GM12878 (cell line): ENCODE measurements at regions not wholly inside any gene's neighbourhood (a gene's known extent, or its start where the extent isn't known, plus 50 kb on each side); places are given as distances from the start of the nearest gene placed in this dataset.
A peak's percentile ranks its signal among the peaks of the same experiment; 100 is the strongest.

Experiments
- ATAC-seq: fragments of 200-7000 bp; cut with Tn5 transposase; 3 replicates; pipeline ENCODE4 v1.9.1; 2020; ENCODE audit warnings: mild to moderate bottlenecking, moderate library complexity
- BruUV-seq: library from RNA; stranded (reverse); fragments of 400-500 nt; replicated peaks from 2 replicates; lab custom pipeline; 2021; lab: Mats Ljungman, UMichigan
- CTCF ChIA-PET: fragments of 300-600 bp; sonication (Branson Sonifier 250); formaldehyde crosslinking; extraction: SDS; loops from one replicate; lab custom pipeline; 2021; ENCODE audit warnings: inconsistent platforms; lab: Yijun Ruan, JAX
- POLR2A ChIA-PET: fragments of 350-600 bp; formaldehyde crosslinking; extraction: SDS; loops from one replicate; lab custom pipeline; 2021; ENCODE audit warnings: inconsistent platforms; lab: Charles Lee
- RAD21 ChIA-PET: fragments of 300-600 bp; sonication (Branson Sonifier 250); formaldehyde crosslinking; loops from one replicate; lab custom pipeline; 2023; ENCODE audit warnings: antibody characterized with exemption; ENCODE audit not compliant: unreplicated experiment; lab: Charles Lee
- SMC1A ChIA-PET: fragments of 300-600 bp; sonication (Branson Sonifier 250); formaldehyde crosslinking; loops from one replicate; lab custom pipeline; 2023; ENCODE audit not compliant: unreplicated experiment, uncharacterized antibody; lab: Charles Lee
- DNase-seq: peaks from one replicate; pipeline ENCODE4 v3.0.0-alpha.2; 2011; ENCODE audit warnings: low read depth, low spot score
- FAIRE-seq: peaks from 3 replicates; lab custom pipeline; 2011; peaks lifted over from hg19 to GRCh38; lab: Jason Lieb, UNC
- H2AFZ ChIP-seq: 2 replicates; pipeline ENCODE4 v1.6.0; 2011; ENCODE audit warnings: low read depth, low read length, control low read depth; ENCODE audit not compliant: control insufficient read depth
- H3K27ac ChIP-seq: 2 replicates; pipeline ENCODE4 v1.5.1; 2011; ENCODE audit warnings: control low read depth; ENCODE audit not compliant: control insufficient read depth, insufficient read depth
- H3K27me3 ChIP-seq, 2 experiments: replicated peaks in 1 of 2; 2 replicates each; pipeline versions ENCODE4 v1.6.0 to v1.6.1; 2011; ENCODE audit warnings: low read length in 1 of 2; ENCODE audit not compliant: control insufficient read depth in 2 of 2, insufficient read depth in 2 of 2
- H3K36me3 ChIP-seq, 2 experiments: 2 replicates each; pipeline ENCODE4 v1.5.1; 2011; ENCODE audit warnings: low read length in 1 of 2; ENCODE audit not compliant: control insufficient read depth in 2 of 2, insufficient read depth in 2 of 2
- H3K4me1 ChIP-seq: 2 replicates; pipeline ENCODE4 v1.6.1; 2011; ENCODE audit warnings: mild to moderate bottlenecking, low read length, moderate library complexity, mixed read lengths; ENCODE audit not compliant: control insufficient read depth, insufficient read depth
- H3K4me2 ChIP-seq: 2 replicates; pipeline ENCODE4 v1.6.0; 2011; ENCODE audit warnings: control low read depth; ENCODE audit not compliant: control insufficient read depth, insufficient read depth
- H3K4me3 ChIP-seq: fragments of 200-600 bp; sonication (generic); 2 replicates; pipeline ENCODE4 v1.5.1; 2016
- H3K79me2 ChIP-seq: 2 replicates; pipeline ENCODE4 v1.6.0; 2011; ENCODE audit warnings: low read length; ENCODE audit not compliant: control insufficient read depth, insufficient read depth
- H3K9ac ChIP-seq: 2 replicates; pipeline ENCODE4 v1.8.0; 2011; ENCODE audit warnings: low read length, control low read depth, mixed read lengths; ENCODE audit not compliant: control insufficient read depth, insufficient read depth
- H3K9me3 ChIP-seq: replicated peaks from 3 replicates; pipeline ENCODE4 v1.5.1; 2011; ENCODE audit warnings: mild to moderate bottlenecking, low read length; ENCODE audit not compliant: control insufficient read depth, insufficient read depth
- H4K20me1 ChIP-seq: 2 replicates; pipeline ENCODE4 v1.6.0; 2011; ENCODE audit not compliant: control insufficient read depth, insufficient read depth
- BACH1 ChIP-seq: fragments of 450-650 bp; IDR thresholded peaks from 2 replicates; pipeline ENCODE4 v1.6.1; 2017; ENCODE audit warnings: mild to moderate bottlenecking, borderline replicate concordance
- CBX3 ChIP-seq: fragments of 200-600 bp; sonication (generic); IDR thresholded peaks from 2 replicates; pipeline ENCODE4 v1.6.1; 2016; ENCODE audit warnings: low read depth, borderline replicate concordance
- EZH2 ChIP-seq: IDR thresholded peaks from 2 replicates; pipeline ENCODE4 v1.6.1; 2012; ENCODE audit warnings: low read depth, mild to moderate bottlenecking, control low read depth, inconsistent platforms, low read length, borderline replicate concordance; ENCODE audit not compliant: control insufficient read depth
- FOXM1 ChIP-seq: IDR thresholded peaks from 2 replicates; pipeline ENCODE4 v1.6.1; 2012; ENCODE audit warnings: low read depth, mild to moderate bottlenecking, inconsistent platforms, low read length, moderate library complexity
- NRF1 ChIP-seq: conservative IDR thresholded peaks from 2 replicates; pipeline ENCODE4 v1.6.1; 2011; ENCODE audit warnings: mild to moderate bottlenecking, low read depth, low read length, improper control_type of control experiment
- PAX5 ChIP-seq: IDR thresholded peaks from 2 replicates; pipeline ENCODE4 v1.6.1; 2011; ENCODE audit warnings: low read depth, low read length, borderline replicate concordance
- PML ChIP-seq: IDR thresholded peaks from 2 replicates; pipeline ENCODE4 v1.6.1; 2012; ENCODE audit warnings: low read length, inconsistent platforms
- RAD21 ChIP-seq: IDR thresholded peaks from 2 replicates; pipeline ENCODE4 v1.6.1; 2011; ENCODE audit warnings: mild to moderate bottlenecking, low read depth, low read length, moderate library complexity; ENCODE audit not compliant: insufficient read depth
- SMC3 ChIP-seq: IDR thresholded peaks from 2 replicates; pipeline ENCODE4 v1.6.1; 2011; ENCODE audit warnings: low read length, improper control_type of control experiment, borderline replicate concordance
- YBX1 ChIP-seq: fragments of 450-650 bp; IDR thresholded peaks from 2 replicates; pipeline ENCODE4 v1.6.1; 2016; ENCODE audit warnings: antibody characterized with exemption
- WGBS: methylation state at CpG from one replicate; pipeline ENCODE4 v1.1.6; 2016; ENCODE audit warnings: low lambda C conversion rate; ENCODE audit not compliant: insufficient replicate concordance, insufficient coverage; ENCODE audit errors: missing lambda C conversion rate; 5-methylcytosine and 5-hydroxymethylcytosine counted together
- in situ Hi-C: fragments of 300-500 bp; cut with MboI; formaldehyde crosslinking; loops from 9 replicates; pipeline ENCODE4 v1.14.3; 2018; ENCODE audit warnings: mixed read lengths
- intact Hi-C: fragments of 100-400 bp; cut with micrococcal nuclease; formaldehyde crosslinking; loops from one replicate; pipeline ENCODE4 v1.14.2; 2022; ENCODE audit not compliant: unreplicated experiment
- TF ChIP-seq, protein P1 (sequence below), 3 experiments: IDR thresholded peaks in 2 of 3; conservative IDR thresholded peaks in 1 of 3; 2 replicates each; pipeline ENCODE4 v1.5.1; 2011; ENCODE audit warnings: low read depth in 3 of 3, low read length in 3 of 3, mild to moderate bottlenecking in 3 of 3, control low read depth in 2 of 3, moderate library complexity in 2 of 3, inconsistent platforms in 1 of 3, mixed read lengths in 1 of 3; ENCODE audit not compliant: control insufficient read depth in 2 of 3, insufficient read depth in 1 of 3; ENCODE audit errors: extremely low read depth in 1 of 3

DNA sequence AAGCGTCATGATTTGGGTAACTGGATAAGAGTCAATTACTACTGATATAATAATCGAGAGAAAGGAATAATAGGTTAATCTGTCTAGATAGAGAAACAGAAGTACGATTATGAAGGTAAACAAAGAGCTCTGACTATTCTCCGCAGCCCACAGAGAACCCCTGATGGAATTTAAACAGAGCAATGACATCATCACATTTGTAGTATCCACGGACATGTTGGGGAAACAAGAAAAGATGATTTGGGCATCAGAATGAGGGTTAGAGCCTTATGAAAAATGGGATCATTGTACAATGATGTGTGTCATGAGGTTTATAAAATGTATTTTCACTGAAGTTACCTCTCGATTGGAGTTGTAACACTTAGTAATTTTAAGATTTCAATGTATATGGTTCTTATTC, 129.9 kb downstream of the DTHD1 start (continued):
- TF ChIP-seq BACH1 (no peak), CBX3 (no peak), NRF1 (no peak), FOXM1 (no peak), YBX1 (no peak)

DNA sequence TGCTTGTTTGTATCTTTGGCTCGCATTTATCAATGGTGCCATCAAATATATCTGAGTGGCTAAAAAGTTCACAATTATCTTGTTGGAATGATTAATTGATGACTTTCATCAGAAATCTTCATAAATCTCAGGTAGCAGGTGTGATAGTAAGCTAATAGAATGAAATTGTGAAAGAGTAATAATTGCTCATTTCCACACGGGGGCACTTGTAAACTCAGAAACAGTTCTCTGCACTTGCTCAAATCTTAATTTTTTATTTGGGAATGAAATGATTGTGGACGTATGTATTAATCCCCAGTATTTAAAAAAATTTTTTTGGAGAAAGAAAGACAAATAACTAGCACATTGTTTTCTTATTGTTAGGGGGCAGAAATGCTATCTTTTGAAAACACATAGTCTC, 132.8 kb downstream of the DTHD1 start:
- H3K79me2 ChIP-seq = no peaks in the 10 kb centered on the region
- ATAC-seq = peak; percentile 61
- DNase-seq = no peak
- H3K4me3 ChIP-seq = no peak overlapping the region
- no peak overlapping the region for H3K27ac ChIP-seq
- H3K9ac ChIP-seq = no peak overlapping the region
- RAD21 ChIA-PET = interaction anchor here (0.7 to 2.0 kb wide), 16 partner anchors 15 to 986 kb away, joined by 3 to 10 read pairs (median 3); no protein-coding TSS in a partner anchor
- H3K4me1 ChIP-seq = no peaks in the 10 kb centered on the region
- in situ Hi-C loops = no loop called here
- H3K9me3 ChIP-seq = no peaks in the 10 kb centered on the region
- no peak overlapping the region for H2AFZ ChIP-seq
- no peaks in the 10 kb centered on the region for H4K20me1 ChIP-seq
- WGBS = 13% methylated on average over 3 of the region's 3 CpGs
- TF ChIP-seq SMC3 (peak; percentile 77; the same call in 1 of the 2 replicates), PML (no peak), EZH2 (no peak), PAX5 (no peak), RAD21 (peak; percentile 79), FOXM1 (0 out of 2 replicates have a peak, but pooled peaks have one; percentile 20)
- TF ChIP-seq, protein P1, sequence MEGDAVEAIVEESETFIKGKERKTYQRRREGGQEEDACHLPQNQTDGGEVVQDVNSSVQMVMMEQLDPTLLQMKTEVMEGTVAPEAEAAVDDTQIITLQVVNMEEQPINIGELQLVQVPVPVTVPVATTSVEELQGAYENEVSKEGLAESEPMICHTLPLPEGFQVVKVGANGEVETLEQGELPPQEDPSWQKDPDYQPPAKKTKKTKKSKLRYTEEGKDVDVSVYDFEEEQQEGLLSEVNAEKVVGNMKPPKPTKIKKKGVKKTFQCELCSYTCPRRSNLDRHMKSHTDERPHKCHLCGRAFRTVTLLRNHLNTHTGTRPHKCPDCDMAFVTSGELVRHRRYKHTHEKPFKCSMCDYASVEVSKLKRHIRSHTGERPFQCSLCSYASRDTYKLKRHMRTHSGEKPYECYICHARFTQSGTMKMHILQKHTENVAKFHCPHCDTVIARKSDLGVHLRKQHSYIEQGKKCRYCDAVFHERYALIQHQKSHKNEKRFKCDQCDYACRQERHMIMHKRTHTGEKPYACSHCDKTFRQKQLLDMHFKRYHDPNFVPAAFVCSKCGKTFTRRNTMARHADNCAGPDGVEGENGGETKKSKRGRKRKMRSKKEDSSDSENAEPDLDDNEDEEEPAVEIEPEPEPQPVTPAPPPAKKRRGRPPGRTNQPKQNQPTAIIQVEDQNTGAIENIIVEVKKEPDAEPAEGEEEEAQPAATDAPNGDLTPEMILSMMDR (IDR thresholded peaks at IDR 0.05 in 2 of 3, conservative IDR thresholded peaks at IDR 0.05 in 1 of 3; ENCODE audit: control insufficient read depth in 2 of 3, extremely low read depth in 1 of 3, insufficient read depth in 1 of 3, low read depth in 3 of 3, low read length in 3 of 3) = peak; percentile 30 to 56 (median 34); a peak in 4 of 6 replicates
- TF ChIP-seq, all 136 proteins: peak for 4
- Histone ChIP-seq H3K4me2 (no peak overlapping the region), H3K36me3 (no peaks in the 10 kb centered on the region), H3K27me3 (no peaks in the 10 kb centered on the region)
- ChIA-PET POLR2A (no interaction called here), CTCF (interaction anchor here (0.6 to 4.4 kb wide), 28 partner anchors 8 to 1853 kb away, joined by 3 to 28 read pairs (median 3); no protein-coding TSS in a partner anchor), SMC1A (interaction anchor here (1.0 to 2.9 kb wide), 18 partner anchors 8 to 976 kb away, joined by 3 to 20 read pairs (median 4); no protein-coding TSS in a partner anchor)
- intact Hi-C loops = loop anchor here (1.0 to 10.0 kb wide), 3 partner anchors 521 to 976 kb away; partner anchors contain the start of gene NWD2
- peak; percentile 72 for FAIRE-seq
- no TSS peak for BruUV-seq
